PFSK-1 (cell line): ENCODE measurements at regions not wholly inside any gene's neighbourhood (a gene's known extent, or its start where the extent isn't known, plus 50 kb on each side); places are given as distances from the start of the nearest gene placed in this dataset.

Experiments
- POLR2AphosphoS5 ChIP-seq: IDR thresholded peaks from 2 replicates; pipeline ENCODE4 v1.6.1; 2012; ENCODE audit warnings: low read depth, mild to moderate bottlenecking, control low read depth, low read length, moderate library complexity
- REST ChIP-seq, 2 experiments: IDR thresholded peaks; 2 replicates each; pipeline versions ENCODE4 v1.6.1 to v1.8.0; 2011 to 2012; ENCODE audit warnings: low read depth in 2 of 2, low read length in 2 of 2, control low read depth in 1 of 2, inconsistent platforms in 1 of 2, mild to moderate bottlenecking in 1 of 2, moderate library complexity in 1 of 2; ENCODE audit not compliant: insufficient read depth in 1 of 2
- TAF1 ChIP-seq: IDR thresholded peaks from 2 replicates; pipeline ENCODE4 v1.6.1; 2012; ENCODE audit warnings: low read length, control low read depth, borderline replicate concordance; ENCODE audit not compliant: insufficient read depth

- TF ChIP-seq REST (IDR thresholded peaks at IDR 0.05; ENCODE audit: insufficient read depth in 1 of 2, low read depth in 2 of 2, low read length in 2 of 2) (no peak), POLR2AphosphoS5 (no peak), TAF1 (no peak)
Observed at GRCh38 chr2:83730223-83730622, 728.9 kb downstream of the SUCLG1 start.
